ENCODE measurements at regions not wholly inside any gene's neighbourhood (a gene's known extent, or its start where the extent isn't known, plus 50 kb on each side); places are given as distances from the start of the nearest gene placed in this dataset.
"Not testable (repeated sequence)": the region's sequence is repeated elsewhere in the genome, so short reads cannot be mapped to it uniquely, and the experiment has no call there.

DNA sequence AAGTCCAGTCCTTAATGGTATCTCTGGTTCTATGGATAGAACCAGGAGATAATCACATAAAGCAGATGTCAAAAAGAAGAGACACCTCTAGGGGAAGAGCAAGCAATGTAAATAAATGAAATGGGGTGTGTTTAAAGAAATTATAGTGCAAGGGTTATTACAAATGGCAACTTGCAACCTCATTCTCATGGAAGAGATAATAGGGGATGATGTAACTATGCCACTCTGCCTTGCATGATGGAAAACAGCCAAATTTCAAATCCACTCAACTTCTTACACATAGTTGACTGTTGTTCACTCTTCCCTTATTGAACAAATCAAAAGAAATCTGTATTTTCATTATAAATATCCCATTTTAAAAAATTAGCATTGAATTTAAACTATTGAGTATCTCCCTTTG is 274.0 kb upstream of the TMPRSS15 start:
- no peak for DNase-seq (ENCODE audit: low read depth, low spot score)
- no peak overlapping the region for H3K27ac ChIP-seq

DNA sequence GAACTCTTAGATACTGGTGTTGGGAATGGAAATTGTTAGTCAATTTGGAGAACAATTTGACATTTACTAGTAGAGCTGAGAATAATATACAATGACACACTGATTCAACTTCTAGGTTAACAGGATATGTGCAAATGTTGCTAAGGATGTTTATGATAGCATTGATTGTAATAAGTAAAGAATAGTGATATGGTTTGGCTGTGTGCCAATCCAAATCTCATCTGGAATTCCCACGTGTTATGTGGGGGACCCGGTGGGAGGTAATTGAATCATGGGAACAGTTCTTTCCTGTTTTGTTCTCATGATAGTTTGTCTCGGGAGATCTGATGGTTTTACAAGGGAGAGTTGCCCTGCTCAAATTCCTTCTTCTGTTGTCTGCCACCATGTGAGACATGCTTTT is 302.4 kb upstream of the TMPRSS15 start:
- DNase-seq (ENCODE audit: low read depth, low spot score), result no peak
- no peak overlapping the region for H3K27ac ChIP-seq

DNA sequence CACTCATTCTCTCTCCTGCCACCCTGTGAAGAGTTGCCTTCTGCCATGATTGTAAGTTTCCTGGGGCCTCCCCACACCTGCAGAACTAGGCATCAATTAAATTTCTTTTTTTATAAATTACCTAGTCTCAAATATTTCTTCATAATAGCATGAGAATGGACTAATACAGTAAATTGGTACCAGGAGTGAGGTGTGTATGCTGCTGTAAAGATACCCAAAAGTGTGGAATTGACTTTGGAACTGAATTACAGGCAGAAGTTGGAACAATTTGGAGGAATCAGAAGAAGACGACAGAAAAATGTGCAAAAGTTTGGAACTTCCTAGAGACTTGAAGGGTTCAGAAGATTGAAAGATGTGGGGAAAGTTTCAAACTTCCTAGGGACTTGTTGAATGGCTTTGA is 308.1 kb upstream of the TMPRSS15 start:
- DNase-seq (ENCODE audit: low read depth, low spot score), result no peak
- no peak overlapping the region for H3K27ac ChIP-seq

DNA sequence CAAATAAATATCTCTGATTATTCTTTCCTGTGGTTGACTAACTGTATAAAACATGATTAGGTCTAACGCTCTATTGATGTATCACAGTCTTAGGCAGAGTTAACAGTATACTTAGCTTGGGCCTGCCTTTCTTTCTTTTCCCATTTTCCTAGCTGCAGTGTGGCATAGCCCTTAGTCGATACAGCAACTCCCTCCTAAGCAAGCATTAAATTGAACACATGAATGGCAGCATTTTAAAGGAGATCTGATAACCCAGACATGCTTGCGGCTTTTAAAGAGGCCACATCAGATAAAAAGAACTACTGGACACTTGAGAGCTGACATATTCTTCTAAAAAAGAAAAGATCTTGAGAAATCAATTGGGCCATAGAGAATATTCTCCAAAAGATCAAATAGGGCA is 312.0 kb upstream of the TMPRSS15 start:
- no peak for DNase-seq (ENCODE audit: low read depth, low spot score)
- no peak overlapping the region for H3K27ac ChIP-seq

DNA sequence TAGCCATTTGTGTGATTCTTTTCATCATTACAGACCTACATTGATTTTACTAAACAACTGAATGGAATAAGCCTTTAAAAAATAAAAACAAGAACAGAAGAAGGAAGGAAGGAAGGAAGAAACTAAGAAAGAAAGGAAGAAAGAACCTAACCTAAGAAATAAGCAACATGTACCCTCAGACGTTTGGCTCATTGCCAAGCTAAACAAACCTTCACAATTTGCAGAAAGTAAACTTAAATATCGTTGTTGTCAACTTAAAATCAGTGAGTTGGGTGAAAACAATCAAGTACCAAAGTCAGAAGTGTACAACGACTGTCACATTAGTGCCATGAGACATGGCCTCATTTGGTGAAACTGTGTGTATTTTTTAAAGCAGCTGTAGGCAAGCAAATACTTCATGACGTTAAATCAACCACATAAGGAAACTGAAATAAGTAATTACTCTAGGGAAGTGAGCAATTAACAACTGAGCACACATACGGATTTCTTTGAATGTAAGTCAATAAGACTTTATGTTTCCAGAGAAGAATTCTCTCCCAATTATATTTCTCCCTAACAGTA is 313.1 kb upstream of the TMPRSS15 start:
- no peak for DNase-seq (ENCODE audit: low read depth, low spot score)
- no peak overlapping the region for H3K27ac ChIP-seq

DNA sequence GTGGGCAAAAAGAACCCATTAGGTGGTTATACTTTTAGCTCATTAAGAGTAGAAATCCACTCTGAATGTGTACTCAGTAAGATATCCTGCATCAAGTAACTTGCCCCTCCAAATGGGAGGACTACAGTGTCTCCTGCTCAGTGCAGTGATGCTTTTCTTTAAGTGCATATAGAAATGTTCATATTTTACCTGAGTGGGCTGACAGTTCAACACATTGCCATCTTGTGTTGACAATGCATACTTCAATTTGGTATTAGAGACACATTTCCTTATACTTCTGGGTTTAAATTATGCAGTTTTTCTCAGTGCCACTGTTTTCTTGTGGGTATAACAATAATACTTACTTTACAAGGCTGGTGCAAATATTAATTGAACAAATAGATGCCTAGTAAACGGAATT is 318.6 kb upstream of the TMPRSS15 start:
- H3K27ac ChIP-seq, result no peak overlapping the region
- DNase-seq (ENCODE audit: low read depth, low spot score), result no peak

DNA sequence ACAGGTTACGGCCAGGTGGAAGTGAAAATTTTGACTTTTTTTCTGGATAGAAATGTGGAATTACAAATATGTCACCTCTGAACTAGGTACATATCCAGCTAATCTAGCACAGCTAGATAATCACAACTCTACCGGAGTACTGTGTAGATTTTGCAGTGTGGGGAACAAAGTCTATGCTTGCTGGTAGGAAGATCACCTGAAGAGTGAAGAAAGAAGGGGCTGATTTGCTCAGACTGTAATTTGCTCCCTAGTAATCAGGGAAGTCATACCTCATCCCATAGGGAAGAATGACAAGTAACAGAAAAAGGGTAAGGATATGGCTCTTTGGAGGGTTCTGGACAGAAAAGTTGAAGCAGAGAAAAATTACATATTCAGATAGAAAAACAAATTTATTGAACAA is 319.6 kb upstream of the TMPRSS15 start:
- DNase-seq (ENCODE audit: low read depth, low spot score), result no peak
- no peak overlapping the region for H3K27ac ChIP-seq

DNA sequence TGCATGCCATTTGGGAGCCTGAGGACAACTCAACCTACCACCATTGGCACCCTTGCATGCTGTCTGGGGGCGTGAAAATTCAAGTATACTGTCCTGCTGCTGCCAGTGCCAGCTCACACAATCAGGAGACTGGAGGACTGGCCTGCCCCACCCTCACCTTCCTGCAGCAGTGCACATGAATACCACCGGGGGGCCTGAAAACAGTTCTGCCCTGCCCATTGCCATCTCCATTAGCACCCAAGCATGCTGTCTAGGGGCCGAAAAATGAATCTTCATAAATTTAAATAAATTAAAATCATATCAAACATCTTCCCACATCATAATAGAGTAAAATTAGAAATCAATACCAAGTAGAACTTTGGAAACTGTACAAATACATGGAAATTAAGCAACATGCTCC is 322.1 kb upstream of the TMPRSS15 start:
- H3K27ac ChIP-seq, result no peak overlapping the region
- DNase-seq (ENCODE audit: low read depth, low spot score), result no peak

DNA sequence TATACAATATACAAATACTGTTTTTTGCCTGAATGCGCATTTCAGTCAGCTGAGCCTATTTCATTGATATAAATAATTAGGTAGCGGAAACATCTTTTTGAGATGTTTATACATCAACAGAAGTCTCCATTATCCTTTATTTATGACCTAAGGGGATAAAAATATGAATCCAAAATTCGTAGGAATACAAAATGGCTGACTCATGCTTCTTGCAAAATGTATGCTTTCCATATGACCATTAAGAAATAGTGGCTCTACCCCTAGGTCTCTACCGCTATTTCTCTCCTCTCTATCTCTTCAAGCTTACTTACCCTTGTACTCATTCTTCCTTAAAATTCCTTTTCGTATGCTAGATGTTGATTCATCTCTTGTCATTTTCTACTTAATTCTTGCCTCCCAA is 338.4 kb upstream of the TMPRSS15 start:
- DNase-seq (ENCODE audit: low read depth, low spot score), result no peak

DNA sequence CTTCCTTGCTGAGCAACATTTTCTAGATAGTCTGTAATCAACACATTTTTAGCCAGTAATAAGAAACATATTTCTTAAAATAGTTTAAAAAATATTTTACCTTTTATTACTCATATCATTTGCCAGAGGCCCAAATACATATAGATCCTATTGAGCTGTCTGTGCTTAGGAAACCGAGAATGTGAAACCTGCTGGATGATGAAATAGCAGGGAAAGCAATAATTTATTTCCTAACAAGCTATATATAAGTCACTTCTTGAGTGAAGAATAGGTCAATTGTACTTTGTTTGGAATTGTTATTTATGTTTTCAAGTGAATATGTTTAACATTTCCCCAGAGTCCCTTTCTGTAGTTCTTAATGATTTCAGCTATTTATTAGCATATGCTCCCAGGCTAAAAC is 339.9 kb upstream of the TMPRSS15 start:
- no peak for DNase-seq (ENCODE audit: low read depth, low spot score)
- H3K27ac ChIP-seq, result no peak overlapping the region

More for the DNA sequence above, 338.4 kb upstream of the TMPRSS15 start:
- no peak overlapping the region for H3K27ac ChIP-seq

DNA sequence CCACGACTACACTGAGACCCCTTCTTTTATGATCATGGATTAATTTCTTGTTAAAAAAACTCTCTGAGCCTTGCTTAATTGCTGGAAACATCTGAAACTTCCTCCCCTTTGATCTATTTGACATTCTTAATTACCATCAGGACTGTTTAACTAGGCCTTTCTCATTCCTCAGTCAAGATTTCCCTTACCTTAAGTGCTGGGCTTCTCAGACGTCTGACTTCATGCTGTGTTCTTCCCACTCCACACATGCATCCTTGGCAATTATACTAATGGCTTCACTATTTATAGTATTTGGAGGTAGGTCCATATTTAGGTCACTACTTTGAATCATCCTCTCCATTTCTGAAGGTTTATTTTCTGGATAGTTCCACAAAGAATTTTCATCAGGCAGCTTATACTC is 341.3 kb upstream of the TMPRSS15 start:
- no peak overlapping the region for H3K27ac ChIP-seq

DNA sequence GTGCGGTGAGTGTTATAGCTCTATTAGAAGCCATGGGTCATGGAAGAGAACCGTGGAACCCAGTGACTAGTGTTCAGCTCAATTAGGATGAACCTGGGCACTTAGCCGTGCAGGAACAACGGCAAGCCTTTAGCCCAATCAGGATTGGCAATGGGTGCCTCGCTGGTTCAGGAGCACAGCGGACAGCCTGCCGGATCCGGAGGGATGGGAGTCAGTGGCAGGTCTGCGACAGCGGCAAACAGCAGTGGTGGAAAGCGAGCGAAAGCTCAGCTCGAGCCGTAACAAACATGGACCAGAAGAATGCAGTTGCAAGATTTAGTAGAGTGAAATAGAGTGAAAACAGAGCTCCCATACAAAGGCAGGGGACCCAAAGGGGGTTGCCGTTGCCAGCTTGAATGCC is 349.3 kb upstream of the TMPRSS15 start:
- not testable (repeated sequence) for H3K27ac ChIP-seq; DNase-seq (ENCODE audit: low read depth, low spot score)

More for the DNA sequence above, 341.3 kb upstream of the TMPRSS15 start:
- DNase-seq (ENCODE audit: low read depth, low spot score), result no peak

DNA sequence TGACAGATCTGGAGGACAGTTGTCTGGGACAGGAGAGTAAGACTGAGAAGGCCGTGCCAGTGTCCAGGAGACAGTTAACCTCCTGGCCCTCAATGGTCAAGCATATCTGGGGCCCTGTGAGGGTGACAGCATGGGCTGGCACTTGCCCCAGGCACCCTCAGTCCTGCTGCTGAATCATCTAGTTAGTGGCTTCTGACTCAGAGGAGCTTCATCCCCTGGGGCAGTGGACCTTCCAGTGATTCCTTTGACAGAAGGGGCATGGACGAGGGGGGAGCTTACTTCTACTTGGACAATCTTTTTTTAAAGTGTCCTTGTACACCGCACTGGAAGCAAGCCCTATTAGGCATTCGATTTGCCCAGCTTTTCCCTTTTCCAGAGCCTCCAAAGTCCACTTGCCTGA is 352.7 kb upstream of the TMPRSS15 start:
- H3K27ac ChIP-seq; DNase-seq (ENCODE audit: low read depth, low spot score): not testable (repeated sequence)

DNA sequence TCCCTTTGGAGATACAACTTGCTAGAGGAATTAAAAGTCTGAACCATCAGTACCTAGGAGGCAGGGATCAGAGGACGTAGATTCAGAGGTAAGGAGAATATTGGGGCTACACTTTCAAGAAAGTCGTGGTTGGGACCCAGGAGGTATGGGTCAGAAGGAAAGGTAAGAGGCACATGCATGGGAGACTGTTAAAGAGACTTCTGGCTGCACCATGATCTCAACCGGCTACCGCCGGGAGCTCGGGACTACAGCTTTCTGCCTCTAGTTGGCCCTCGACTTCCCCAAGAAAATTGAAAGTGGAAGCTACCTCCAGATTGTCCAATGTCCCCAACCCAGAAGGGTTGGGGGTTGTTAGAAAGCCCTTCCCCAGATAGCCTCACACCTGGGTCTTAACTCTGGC is 355.7 kb upstream of the TMPRSS15 start:
- no peak for DNase-seq (ENCODE audit: low read depth, low spot score)
- no peak overlapping the region for H3K27ac ChIP-seq

DNA sequence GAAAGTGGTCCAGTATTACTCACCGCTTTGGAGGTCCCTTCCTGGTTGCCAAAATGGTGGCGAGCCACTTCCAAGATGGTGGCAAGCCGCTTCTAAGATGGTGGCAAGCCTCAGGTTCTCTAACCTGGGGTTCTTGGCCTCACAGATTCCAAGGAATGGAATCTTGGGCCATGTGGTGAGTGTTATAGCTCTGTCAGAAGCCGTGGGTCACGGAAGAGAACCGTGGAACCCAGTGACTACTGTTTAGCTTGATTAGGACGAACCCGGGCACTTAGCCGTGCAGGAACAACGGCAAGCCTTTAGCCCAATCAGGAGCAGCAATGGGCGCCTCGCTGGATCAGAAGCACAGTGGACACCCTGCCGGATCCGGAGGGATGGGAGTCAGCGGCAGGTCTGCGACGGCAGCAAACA is 356.2 kb upstream of the TMPRSS15 start:
- DNase-seq (ENCODE audit: low read depth, low spot score), result no peak
- H3K27ac ChIP-seq, result no peak overlapping the region

DNA sequence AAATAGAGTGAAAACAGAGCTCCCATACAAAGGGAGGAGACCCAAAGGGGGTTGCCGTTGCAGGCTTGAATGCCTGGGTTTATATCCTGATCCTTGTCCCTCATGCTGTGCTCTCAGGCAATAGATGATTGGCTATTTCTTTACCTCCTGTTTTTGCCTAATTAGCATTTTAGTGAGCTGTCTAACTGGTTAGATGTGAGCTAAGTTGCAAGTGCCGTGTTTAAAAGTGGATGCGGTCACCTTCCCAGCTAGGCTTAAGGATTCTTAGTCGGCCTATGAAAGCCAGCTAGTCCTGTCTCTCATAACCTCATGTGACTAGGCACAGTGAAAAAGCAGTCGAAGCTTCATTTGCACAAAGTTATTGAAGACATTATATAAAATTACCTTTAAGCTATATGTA is 356.7 kb upstream of the TMPRSS15 start:
- DNase-seq (ENCODE audit: low read depth, low spot score), result no peak

DNA sequence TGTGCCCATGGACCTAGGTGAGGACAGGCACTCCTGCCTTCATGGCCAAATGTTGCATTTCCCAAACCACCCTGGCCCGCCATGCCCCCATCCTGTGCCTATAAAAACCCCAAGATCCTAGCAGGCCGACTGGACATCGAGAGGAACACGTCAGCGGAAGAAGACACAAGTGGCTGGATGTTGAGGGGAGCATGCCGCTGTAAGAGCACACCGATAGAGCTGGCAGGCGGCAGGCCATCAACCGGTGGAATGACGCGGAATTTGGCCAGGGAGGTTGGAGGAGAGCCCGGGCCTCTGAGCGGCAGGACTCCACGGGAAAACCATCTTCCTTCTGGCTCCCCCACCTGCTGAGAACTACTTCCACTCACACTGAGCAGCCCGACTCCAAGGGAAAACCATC is 361.1 kb upstream of the TMPRSS15 start:
- no peak overlapping the region for H3K27ac ChIP-seq
- no peak for DNase-seq (ENCODE audit: low read depth, low spot score)

More for the DNA sequence above, 356.7 kb upstream of the TMPRSS15 start:
- H3K27ac ChIP-seq, result no peak overlapping the region

DNA sequence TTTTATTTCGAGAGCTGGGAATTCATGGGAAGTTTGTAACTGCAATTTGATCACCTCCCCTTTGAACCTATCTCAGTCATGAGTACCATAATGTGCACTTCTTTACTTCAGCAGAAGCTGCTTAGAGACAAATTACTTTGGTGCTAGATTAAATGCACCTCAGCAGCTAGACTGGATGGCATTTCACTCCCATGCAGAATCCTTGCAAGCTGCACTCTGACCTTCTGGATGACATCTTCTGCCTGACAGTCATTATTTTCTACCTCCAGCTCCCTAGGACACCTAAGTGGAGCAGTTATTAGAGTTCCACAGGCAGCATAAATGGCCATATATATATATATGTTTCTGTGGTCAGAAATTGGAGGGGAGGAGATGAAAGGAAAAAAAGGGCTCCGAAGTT is 366.0 kb upstream of the TMPRSS15 start:
- DNase-seq (ENCODE audit: low read depth, low spot score), result no peak
- no peak overlapping the region for H3K27ac ChIP-seq

DNA sequence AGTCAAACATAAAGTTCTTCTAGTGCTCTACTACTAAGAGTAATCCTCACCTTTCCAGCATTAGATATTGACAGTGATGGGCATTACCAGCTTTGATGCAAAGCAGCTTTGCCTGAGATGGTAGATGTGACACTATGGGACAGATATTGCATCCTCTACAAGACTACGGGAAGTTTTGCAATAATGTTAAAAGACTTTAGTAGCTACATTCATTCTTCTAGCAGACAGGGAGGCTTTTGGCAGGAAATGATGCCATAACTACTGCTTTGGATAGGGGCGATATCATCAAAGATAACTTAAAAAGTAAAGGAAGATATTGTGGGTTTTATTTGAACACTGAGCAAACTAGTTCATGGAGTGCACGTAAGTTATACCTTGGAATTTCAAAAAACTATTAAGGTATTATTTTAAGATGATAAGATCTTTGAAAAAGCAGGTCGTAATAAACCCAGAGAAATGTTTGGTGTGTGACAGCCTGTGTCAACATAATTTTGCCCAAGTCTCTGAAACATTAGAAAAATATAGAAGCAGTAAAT is 368.3 kb upstream of the TMPRSS15 start:
- H3K27ac ChIP-seq, result peak overlapping the region; percentile 19
- no peak for DNase-seq (ENCODE audit: low read depth, low spot score)

DNA sequence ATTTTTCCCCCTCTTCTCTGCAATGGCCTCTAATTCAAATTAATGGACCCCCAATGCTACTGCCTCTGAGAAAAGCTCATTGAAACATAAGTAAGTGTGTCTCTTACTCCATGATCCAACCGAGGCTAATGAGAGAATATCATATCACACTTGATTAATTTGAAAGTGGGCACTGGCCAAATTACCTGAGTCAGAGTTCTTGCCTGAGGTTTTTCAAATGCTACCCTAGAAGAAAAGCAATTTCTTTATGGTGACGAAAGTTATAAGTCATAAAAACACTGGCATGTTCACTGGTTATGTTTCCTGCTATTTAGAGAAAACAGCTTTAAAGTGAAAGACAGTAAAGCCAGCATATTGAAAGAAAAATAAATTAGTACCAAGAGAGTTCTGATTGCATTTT is 368.8 kb upstream of the TMPRSS15 start:
- peak overlapping the region; percentile 19 for H3K27ac ChIP-seq
- DNase-seq (ENCODE audit: low read depth, low spot score), result no peak

DNA sequence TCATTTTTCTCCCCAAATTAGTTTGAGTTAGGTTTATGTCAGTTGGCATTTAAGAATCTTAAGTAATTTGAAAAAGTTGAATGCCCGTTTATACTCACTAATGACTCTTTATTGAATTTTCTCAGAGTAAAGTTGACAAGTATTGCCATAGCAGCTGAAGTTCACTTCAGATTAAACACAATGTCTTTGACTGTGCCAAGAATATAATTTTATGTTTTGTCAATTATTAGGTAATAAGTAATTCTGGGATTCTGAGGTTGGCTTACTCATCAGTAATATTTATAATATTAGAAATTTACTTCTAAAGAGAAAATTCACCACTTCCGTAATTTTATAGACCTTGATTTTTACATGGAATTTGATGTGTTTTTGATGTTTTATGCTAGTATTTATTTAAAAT is 369.3 kb upstream of the TMPRSS15 start:
- DNase-seq (ENCODE audit: low read depth, low spot score), result no peak
- peak overlapping the region; percentile 19 for H3K27ac ChIP-seq

DNA sequence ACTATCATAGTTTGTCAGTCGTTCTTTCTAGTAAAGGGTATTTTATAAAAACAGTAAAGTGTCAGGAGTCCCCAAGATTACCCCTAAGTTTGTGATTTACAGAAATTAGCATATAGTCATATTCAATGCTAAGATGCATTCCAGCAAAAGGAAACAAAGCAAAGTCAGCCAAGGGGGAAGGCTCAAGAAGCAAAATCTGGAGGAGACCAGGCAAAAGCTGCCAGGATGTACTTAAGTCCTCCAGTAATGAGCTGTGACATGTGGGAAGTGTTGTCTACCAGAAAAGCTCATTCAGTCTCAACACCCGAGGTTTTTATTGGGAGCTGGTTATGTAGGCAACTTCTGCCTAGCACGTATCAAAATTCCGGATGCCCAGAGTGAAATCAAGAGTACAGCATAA is 373.4 kb upstream of the TMPRSS15 start:
- no peak for DNase-seq (ENCODE audit: low read depth, low spot score)
- H3K27ac ChIP-seq, result no peak overlapping the region

DNA sequence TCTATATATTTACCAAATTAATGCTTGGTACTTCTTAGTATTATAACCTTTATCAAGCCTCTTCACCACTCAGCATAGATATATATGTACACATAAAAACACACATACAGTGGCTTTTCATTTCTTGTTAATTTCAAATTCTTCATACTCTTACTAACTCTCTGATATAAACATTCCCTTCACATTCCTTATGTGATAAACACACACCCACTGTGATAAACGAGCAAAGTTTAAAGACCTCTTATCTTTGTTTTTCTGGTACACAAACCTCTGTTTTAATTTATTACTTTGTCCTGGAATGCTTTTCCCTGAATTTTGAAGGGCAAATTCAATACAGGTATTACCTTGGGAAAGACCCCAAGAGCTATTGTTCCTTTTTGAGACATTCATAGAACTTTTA is 379.1 kb upstream of the TMPRSS15 start:
- DNase-seq (ENCODE audit: low read depth, low spot score), result no peak
- no peak overlapping the region for H3K27ac ChIP-seq

Measured in epithelial cell of prostate (primary cell).